ENCODE measurements at regions not wholly inside any gene's neighbourhood (a gene's known extent, or its start where the extent isn't known, plus 50 kb on each side); places are given as distances from the start of the nearest gene placed in this dataset.

GRCh38 chr2:48165070-48165753 lies 149.3 kb upstream of the FOXN2 start:
- intact Hi-C loops (cut with micrococcal nuclease; ENCODE audit: unreplicated experiment) = no loop called here

DNA sequence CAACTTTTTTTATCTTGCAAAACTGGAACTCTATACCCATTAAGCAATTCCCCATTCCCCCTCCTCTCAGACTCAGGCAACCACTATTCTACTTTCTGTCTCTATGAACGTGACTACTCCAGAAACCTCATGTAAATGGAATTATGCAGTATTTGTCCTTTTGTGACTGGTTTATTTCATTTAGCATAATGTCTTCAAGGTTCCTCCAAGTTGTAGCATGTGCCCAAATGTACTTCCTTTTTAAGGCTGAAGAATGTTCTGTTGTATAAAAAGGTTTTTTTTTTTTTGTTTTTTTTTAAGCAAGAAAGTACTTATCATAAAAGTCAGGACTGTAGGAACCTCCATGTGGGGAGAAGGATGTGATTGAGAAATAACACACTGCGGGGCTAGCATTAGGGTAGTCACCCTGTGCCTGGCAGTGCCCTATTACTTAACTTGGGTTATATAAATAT lies 145.3 kb upstream of the FOXN2 start:
- CTCF ChIA-PET = no interaction called here
- intact Hi-C loops (cut with micrococcal nuclease; ENCODE audit: unreplicated experiment) = no loop called here

More at GRCh38 chr2:48165070-48165753, 149.3 kb upstream of the FOXN2 start:
- TF ChIP-seq, protein P1, sequence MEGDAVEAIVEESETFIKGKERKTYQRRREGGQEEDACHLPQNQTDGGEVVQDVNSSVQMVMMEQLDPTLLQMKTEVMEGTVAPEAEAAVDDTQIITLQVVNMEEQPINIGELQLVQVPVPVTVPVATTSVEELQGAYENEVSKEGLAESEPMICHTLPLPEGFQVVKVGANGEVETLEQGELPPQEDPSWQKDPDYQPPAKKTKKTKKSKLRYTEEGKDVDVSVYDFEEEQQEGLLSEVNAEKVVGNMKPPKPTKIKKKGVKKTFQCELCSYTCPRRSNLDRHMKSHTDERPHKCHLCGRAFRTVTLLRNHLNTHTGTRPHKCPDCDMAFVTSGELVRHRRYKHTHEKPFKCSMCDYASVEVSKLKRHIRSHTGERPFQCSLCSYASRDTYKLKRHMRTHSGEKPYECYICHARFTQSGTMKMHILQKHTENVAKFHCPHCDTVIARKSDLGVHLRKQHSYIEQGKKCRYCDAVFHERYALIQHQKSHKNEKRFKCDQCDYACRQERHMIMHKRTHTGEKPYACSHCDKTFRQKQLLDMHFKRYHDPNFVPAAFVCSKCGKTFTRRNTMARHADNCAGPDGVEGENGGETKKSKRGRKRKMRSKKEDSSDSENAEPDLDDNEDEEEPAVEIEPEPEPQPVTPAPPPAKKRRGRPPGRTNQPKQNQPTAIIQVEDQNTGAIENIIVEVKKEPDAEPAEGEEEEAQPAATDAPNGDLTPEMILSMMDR (IDR thresholded peaks at IDR 0.05; ENCODE audit: insufficient read depth in 1 of 2, low read depth in 1 of 2, low read length in 1 of 2, severe bottlenecking in 1 of 2, unreplicated experiment in 1 of 2) = no peak
- BruUV-seq (replicated peaks) = no TSS peak
- no peak for DNase-seq
- Mint-ChIP-seq H3K27me3 (ENCODE audit: insufficient read depth, unreplicated experiment) (peaks cover 2% of the 10 kb centered on the region), H3K4me1 (ENCODE audit: low read depth, unreplicated experiment) (no peaks in the 10 kb centered on the region), H3K36me3 (ENCODE audit: insufficient read depth, unreplicated experiment) (no peaks in the 10 kb centered on the region), H3K4me3 (ENCODE audit: unreplicated experiment) (no peak overlapping the region), H3K27ac (ENCODE audit: unreplicated experiment) (no peak overlapping the region), H3K9me3 (ENCODE audit: unreplicated experiment) (peaks cover 10% of the 10 kb centered on the region)
- H3K27me3 ChIP-seq (replicated peaks; ENCODE audit: control insufficient read depth, insufficient read depth, low read length) = no peaks in the 10 kb centered on the region
- no peak overlapping the region for H3K4me3 ChIP-seq (ENCODE audit: low read depth, low read length)
- H3K36me3 ChIP-seq (ENCODE audit: control insufficient read depth, insufficient read depth, low read length) = no peaks in the 10 kb centered on the region
- CTCF ChIA-PET = interaction anchor here (1.1 kb wide), 1 partner anchor 54 kb away, joined by 3 read pairs; no protein-coding TSS in a partner anchor
- H3K9me3 ChIP-seq = peaks cover 12% of the 10 kb centered on the region
- POLR2A ChIA-PET = no interaction called here
- no peaks in the 10 kb centered on the region for H3K4me1 ChIP-seq

DNA sequence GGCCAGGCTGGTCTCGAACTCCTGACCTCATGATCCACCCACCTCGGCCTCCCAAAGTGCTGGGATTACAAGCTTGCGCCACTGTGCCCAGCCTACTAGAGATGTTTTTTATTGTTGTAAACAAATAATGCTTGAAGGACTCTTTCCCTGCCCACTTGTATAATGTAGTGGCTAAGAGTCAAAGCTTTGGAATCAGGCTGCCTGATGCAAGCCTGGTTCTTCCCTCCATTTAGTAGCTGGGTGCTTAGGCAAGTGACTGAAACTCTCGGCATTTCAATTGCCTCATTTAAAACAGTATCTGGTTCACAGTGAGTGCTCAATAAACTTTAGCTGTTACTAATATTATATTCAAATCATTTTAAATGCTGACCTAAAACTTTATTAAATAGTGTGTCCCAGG lies 144.2 kb upstream of the FOXN2 start:
- no peak overlapping the region for H3K4me3 ChIP-seq (ENCODE audit: low read depth, low read length)
- Mint-ChIP-seq H3K27ac (ENCODE audit: unreplicated experiment) (no peak overlapping the region), H3K27me3 (ENCODE audit: insufficient read depth, unreplicated experiment) (no peaks in the 10 kb centered on the region), H3K36me3 (ENCODE audit: insufficient read depth, unreplicated experiment) (no peaks in the 10 kb centered on the region), H3K4me3 (ENCODE audit: unreplicated experiment) (no peak overlapping the region), H3K4me1 (ENCODE audit: low read depth, unreplicated experiment) (peaks cover 7% of the 10 kb centered on the region), H3K9me3 (ENCODE audit: unreplicated experiment) (peaks cover 19% of the 10 kb centered on the region)
- no TSS peak for BruUV-seq (replicated peaks)
- no peaks in the 10 kb centered on the region for H3K36me3 ChIP-seq (ENCODE audit: control insufficient read depth, insufficient read depth, low read length)
- H3K4me1 ChIP-seq = no peaks in the 10 kb centered on the region
- ChIA-PET CTCF (no interaction called here), POLR2A (no interaction called here)
- TF ChIP-seq, protein P1 (IDR thresholded peaks at IDR 0.05; ENCODE audit: insufficient read depth in 1 of 2, low read depth in 1 of 2, low read length in 1 of 2, severe bottlenecking in 1 of 2, unreplicated experiment in 1 of 2) = no peak
- intact Hi-C loops (cut with micrococcal nuclease; ENCODE audit: unreplicated experiment) = no loop called here
- H3K9me3 ChIP-seq = peaks cover 6% of the 10 kb centered on the region; the same call in 1 of the 2 replicates
- no peak for DNase-seq
- no peaks in the 10 kb centered on the region for H3K27me3 ChIP-seq (replicated peaks; ENCODE audit: control insufficient read depth, insufficient read depth, low read length)

More for the DNA sequence above, 145.3 kb upstream of the FOXN2 start:
- Mint-ChIP-seq H3K4me1 (ENCODE audit: low read depth, unreplicated experiment) (peaks cover 1% of the 10 kb centered on the region), H3K36me3 (ENCODE audit: insufficient read depth, unreplicated experiment) (no peaks in the 10 kb centered on the region), H3K27ac (ENCODE audit: unreplicated experiment) (no peak overlapping the region), H3K4me3 (ENCODE audit: unreplicated experiment) (no peak overlapping the region), H3K9me3 (ENCODE audit: unreplicated experiment) (peaks cover 12% of the 10 kb centered on the region), H3K27me3 (ENCODE audit: insufficient read depth, unreplicated experiment) (no peaks in the 10 kb centered on the region)
- no TSS peak for BruUV-seq (replicated peaks)
- Histone ChIP-seq H3K27me3 (replicated peaks; ENCODE audit: control insufficient read depth, insufficient read depth, low read length) (no peaks in the 10 kb centered on the region), H3K36me3 (ENCODE audit: control insufficient read depth, insufficient read depth, low read length) (no peaks in the 10 kb centered on the region), H3K4me3 (ENCODE audit: low read depth, low read length) (no peak overlapping the region), H3K4me1 (no peaks in the 10 kb centered on the region), H3K9me3 (peaks cover 6% of the 10 kb centered on the region; the same call in 1 of the 2 replicates)
- no peak for DNase-seq
- TF ChIP-seq, protein P1 (IDR thresholded peaks at IDR 0.05; ENCODE audit: insufficient read depth in 1 of 2, low read depth in 1 of 2, low read length in 1 of 2, severe bottlenecking in 1 of 2, unreplicated experiment in 1 of 2) = no peak
- POLR2A ChIA-PET = no interaction called here

Data from Caco-2 (cell line).